H9 (cell line): ENCODE measurements at regions not wholly inside any gene's neighbourhood (a gene's known extent, or its start where the extent isn't known, plus 50 kb on each side); places are given as distances from the start of the nearest gene placed in this dataset.

Experiments
- DNase-seq: peaks from one replicate; pipeline ENCODE4 v3.0.0-alpha.2; 2017
- H2AFZ ChIP-seq: one replicate; pipeline ENCODE4 v1.6.1; 2013; ENCODE audit warnings: mild to moderate bottlenecking, low read length, control low read depth, moderate library complexity
- H2AK5ac ChIP-seq: 2 replicates; pipeline ENCODE4 v1.6.1; 2013; ENCODE audit warnings: low read length, control low read depth, mixed read lengths; ENCODE audit not compliant: insufficient read length
- H2BK120ac ChIP-seq: one replicate; pipeline ENCODE4 v1.6.1; 2013; ENCODE audit warnings: low read depth, mild to moderate bottlenecking, low read length, control low read depth, inconsistent platforms; ENCODE audit not compliant: poor library complexity, severe bottlenecking
- H2BK12ac ChIP-seq: 2 replicates; pipeline ENCODE4 v1.6.1; 2013; ENCODE audit warnings: low read length, control low read depth, mixed read lengths, low read depth; ENCODE audit not compliant: insufficient read length
- H2BK15ac ChIP-seq: 2 replicates; pipeline ENCODE4 v1.6.1; 2013; ENCODE audit warnings: low read depth, low read length, control low read depth
- H2BK20ac ChIP-seq: one replicate; pipeline ENCODE4 v1.6.1; 2013; ENCODE audit warnings: low read depth, mild to moderate bottlenecking, low read length, control low read depth, inconsistent platforms; ENCODE audit not compliant: poor library complexity, severe bottlenecking
- H2BK5ac ChIP-seq: 2 replicates; pipeline ENCODE4 v1.6.1; 2013; ENCODE audit warnings: low read length, control low read depth, mixed read lengths; ENCODE audit not compliant: insufficient read length
- H3K14ac ChIP-seq: 2 replicates; pipeline ENCODE4 v1.6.1; 2013; ENCODE audit warnings: low read length, control low read depth; ENCODE audit not compliant: insufficient read depth
- H3K18ac ChIP-seq: 2 replicates; pipeline ENCODE4 v1.6.1; 2013; ENCODE audit warnings: low read depth, mild to moderate bottlenecking, mixed read lengths, low read length, control low read depth; ENCODE audit not compliant: insufficient read length
- H3K23ac ChIP-seq: 2 replicates; pipeline ENCODE4 v1.6.1; 2013; ENCODE audit warnings: low read length, control low read depth, mixed read lengths, low read depth; ENCODE audit not compliant: insufficient read length
- H3K23me2 ChIP-seq: 2 replicates; pipeline ENCODE4 v1.6.1; 2013; ENCODE audit warnings: low read depth, mild to moderate bottlenecking, mixed read lengths, low read length, control low read depth; ENCODE audit not compliant: insufficient read length, poor library complexity, severe bottlenecking
- H3K27ac ChIP-seq: 2 replicates; pipeline ENCODE4 v1.5.1; 2013; ENCODE audit warnings: low read length, control low read depth, mixed read lengths, low read depth; ENCODE audit not compliant: insufficient read length
- H3K27me3 ChIP-seq: 2 replicates; pipeline ENCODE4 v1.6.1; 2013; ENCODE audit warnings: low read length, control low read depth, inconsistent platforms; ENCODE audit not compliant: insufficient read depth
- H3K4ac ChIP-seq: 2 replicates; pipeline ENCODE4 v1.6.1; 2013; ENCODE audit warnings: low read depth, mild to moderate bottlenecking, control low read depth, inconsistent platforms, low read length, moderate library complexity
- H3K4me1 ChIP-seq: 2 replicates; pipeline ENCODE4 v1.6.1; 2013; ENCODE audit warnings: low read length, control low read depth, inconsistent platforms; ENCODE audit not compliant: insufficient read depth
- H3K4me2 ChIP-seq: 2 replicates; pipeline ENCODE4 v1.6.1; 2013; ENCODE audit warnings: low read length, control low read depth, mixed read lengths; ENCODE audit not compliant: insufficient read length, insufficient read depth
- H3K56ac ChIP-seq: 2 replicates; pipeline ENCODE4 v1.6.1; 2013; ENCODE audit warnings: low read depth, mild to moderate bottlenecking, mixed read lengths, low read length, control low read depth; ENCODE audit not compliant: insufficient read length
- H3K79me1 ChIP-seq: 2 replicates; pipeline ENCODE4 v1.6.1; 2013; ENCODE audit warnings: low read depth, mild to moderate bottlenecking, moderate library complexity, low read length, control low read depth, inconsistent platforms; ENCODE audit not compliant: insufficient read depth, poor library complexity, severe bottlenecking
- H3K79me2 ChIP-seq: 2 replicates; pipeline ENCODE4 v1.6.1; 2013; ENCODE audit warnings: low read length, control low read depth, inconsistent platforms; ENCODE audit not compliant: insufficient read depth
- H3K9ac ChIP-seq: 2 replicates; pipeline ENCODE4 v1.6.1; 2013; ENCODE audit warnings: low read length, control low read depth, mixed read lengths; ENCODE audit not compliant: insufficient read length; ENCODE audit errors: extremely low read depth
- H3K9me3 ChIP-seq: one replicate; pipeline ENCODE4 v1.6.1; 2013; ENCODE audit warnings: low read depth, low read length, inconsistent platforms; ENCODE audit not compliant: control insufficient read depth
- H3T11ph ChIP-seq: one replicate; pipeline ENCODE4 v1.6.1; 2013; ENCODE audit warnings: mild to moderate bottlenecking, low read length, control low read depth, inconsistent platforms
- H4K20me1 ChIP-seq: one replicate; pipeline ENCODE4 v1.6.1; 2013; ENCODE audit not compliant: control insufficient read depth, insufficient read length, insufficient read depth
- H4K5ac ChIP-seq: 2 replicates; pipeline ENCODE4 v1.6.1; 2013; ENCODE audit warnings: low read depth, mild to moderate bottlenecking, mixed read lengths, low read length, control low read depth; ENCODE audit not compliant: insufficient read length
- H4K8ac ChIP-seq: replicated peaks from 2 replicates; pipeline ENCODE4 v1.6.1; 2013; ENCODE audit warnings: low read length, control low read depth, mixed read lengths, low read depth; ENCODE audit not compliant: insufficient read length
- H4K91ac ChIP-seq: 2 replicates; pipeline ENCODE4 v1.6.1; 2013; ENCODE audit warnings: low read depth, mild to moderate bottlenecking, moderate library complexity, mixed read lengths, low read length, control low read depth; ENCODE audit not compliant: insufficient read length
- H3K27ac Mint-ChIP-seq, 3 experiments: 2 replicates in 2 of 3; 3 replicates in 1 of 3; pipeline ENCODE4 v1.8.0; 2020 to 2021; ENCODE audit warnings: mixed read lengths in 3 of 3, mild to moderate bottlenecking in 1 of 3, moderate library complexity in 1 of 3
- H3K27me3 Mint-ChIP-seq: 2 replicates; pipeline ENCODE4 v1.8.0; 2021; ENCODE audit warnings: low read depth, mild to moderate bottlenecking, moderate library complexity, mixed read lengths
- H3K36me3 Mint-ChIP-seq, 3 experiments: 2 replicates in 2 of 3; 3 replicates in 1 of 3; pipeline ENCODE4 v1.8.0; 2020 to 2021; ENCODE audit warnings: low read depth in 3 of 3, mixed read lengths in 3 of 3; ENCODE audit not compliant: insufficient read depth in 1 of 3
- H3K4me1 Mint-ChIP-seq, 2 experiments: 2 replicates each; pipeline ENCODE4 v1.8.0; 2020; ENCODE audit warnings: mixed read lengths in 2 of 2
- H3K4me3 Mint-ChIP-seq, 2 experiments: 2 replicates in 1 of 2; 3 replicates in 1 of 2; pipeline ENCODE4 v1.8.0; 2020 to 2021; ENCODE audit warnings: mild to moderate bottlenecking in 2 of 2, mixed read lengths in 2 of 2, moderate library complexity in 1 of 2
- H3K9me3 Mint-ChIP-seq, 2 experiments: 2 replicates in 1 of 2; 3 replicates in 1 of 2; pipeline ENCODE4 v1.8.0; 2020; ENCODE audit warnings: mild to moderate bottlenecking in 2 of 2, mixed read lengths in 2 of 2, moderate library complexity in 1 of 2
- CTCF ChIP-seq: fragments of 200-600 bp; sonication (generic); conservative IDR thresholded peaks from 3 replicates; pipeline ENCODE4 v1.8.0; 2021; ENCODE audit warnings: antibody characterized with exemption, mild to moderate bottlenecking
- WGBS: extraction: QIAGEN DNeasy Blood & Tissue Kit; methylation state at CpG from one replicate; pipeline ENCODE4 v1.1.7; 2013; ENCODE audit warnings: missing lambda C conversion rate, low lambda C conversion rate, mixed read lengths; ENCODE audit not compliant: insufficient read length; ENCODE audit errors: extremely low coverage; 5-methylcytosine and 5-hydroxymethylcytosine counted together

DNA sequence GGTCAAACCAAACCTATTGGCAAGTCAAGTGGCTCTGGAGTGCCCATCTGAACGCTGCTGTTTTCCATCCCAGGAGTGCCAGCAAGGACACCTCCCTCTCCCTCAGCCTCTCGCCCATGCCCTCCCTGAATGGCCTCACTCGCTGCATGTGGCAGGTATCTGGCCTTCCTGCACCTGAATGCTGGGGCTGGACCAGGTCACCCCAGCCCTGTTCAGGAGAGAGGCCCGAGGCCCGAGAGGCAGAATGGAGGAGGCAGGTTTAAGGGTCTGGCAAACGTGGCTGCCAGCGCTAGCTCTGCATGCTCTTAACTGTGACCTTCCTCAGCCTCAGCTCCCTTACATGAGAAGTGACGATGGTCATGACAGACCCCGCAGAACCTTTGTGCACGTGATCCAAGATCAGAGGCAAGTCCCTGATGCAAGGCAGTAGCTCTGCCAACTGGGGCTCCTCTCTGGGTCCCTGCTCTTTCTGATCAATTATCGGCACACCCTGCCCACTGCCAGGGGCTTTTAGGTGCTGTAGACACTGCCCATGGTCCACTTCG lies 295.7 kb upstream of the ZMIZ1 start:
- H3K27ac ChIP-seq = no peak overlapping the region
- H2AFZ ChIP-seq = no peak overlapping the region
- H3K79me2 ChIP-seq = no peaks in the 10 kb centered on the region
- no peak overlapping the region for H2AK5ac ChIP-seq
- no peaks in the 10 kb centered on the region for H4K20me1 ChIP-seq
- no peaks in the 10 kb centered on the region for H3K23me2 ChIP-seq
- H2BK5ac ChIP-seq = no peak overlapping the region
- H2BK120ac ChIP-seq = no peak overlapping the region
- Mint-ChIP-seq H3K36me3 (no peaks in the 10 kb centered on the region; a peak in 1 of 7 replicates), H3K27ac (no peak overlapping the region), H3K4me3 (no peak overlapping the region), H3K9me3 (no peaks in the 10 kb centered on the region), H3K27me3 (peaks cover 5% of the 10 kb centered on the region; the same call in 1 of the 2 replicates), H3K4me1 (peaks cover 15 to 34% of the 10 kb centered on the region in 2 experiments)
- H3K56ac ChIP-seq = no peak overlapping the region
- no peak overlapping the region for H2BK15ac ChIP-seq
- no peak overlapping the region for H4K8ac ChIP-seq
- no peak overlapping the region for H3K4me2 ChIP-seq
- no peak overlapping the region for H4K5ac ChIP-seq
- no peaks in the 10 kb centered on the region for H3K9me3 ChIP-seq
- H2BK20ac ChIP-seq = no peak overlapping the region
- TF ChIP-seq CTCF = no peak
- H3T11ph ChIP-seq = no peak overlapping the region
- no peak overlapping the region for H3K14ac ChIP-seq
- no peak for DNase-seq
- H3K9ac ChIP-seq = no peak overlapping the region
- H3K18ac ChIP-seq = no peak overlapping the region
- WGBS = no CpG with 5 or more reads among the region's 12 CpGs
- H3K79me1 ChIP-seq = no peaks in the 10 kb centered on the region
- no peak overlapping the region for H3K4ac ChIP-seq
- no peak overlapping the region for H3K23ac ChIP-seq
- H4K91ac ChIP-seq = no peak overlapping the region
- H2BK12ac ChIP-seq = no peak overlapping the region
- H3K27me3 ChIP-seq = no peaks in the 10 kb centered on the region
- no peaks in the 10 kb centered on the region for H3K4me1 ChIP-seq
